ENCODE measurements at regions not wholly inside any gene's neighbourhood (a gene's known extent, or its start where the extent isn't known, plus 50 kb on each side); places are given as distances from the start of the nearest gene placed in this dataset.

GRCh38 chr2:239459606-239460005, 58.8 kb upstream of the HDAC4 start:
- DNase-seq = no peak

- no peak for DNase-seq
Measured at GRCh38 chr2:239459056-239459455, 58.2 kb upstream of the HDAC4 start.

- no peak for DNase-seq
Measured at GRCh38 chr2:239457586-239458445, 57.0 kb upstream of the HDAC4 start.

- no peak for DNase-seq
Measured at GRCh38 chr2:239456940-239457339, 56.1 kb upstream of the HDAC4 start.

- DNase-seq = no peak
Measured at GRCh38 chr2:239455436-239456203, 54.8 kb upstream of the HDAC4 start.

- DNase-seq = no peak
Measured at GRCh38 chr2:239454507-239454906, 53.7 kb upstream of the HDAC4 start.
